Panc1 (cell line): ENCODE measurements at regions not wholly inside any gene's neighbourhood (a gene's known extent, or its start where the extent isn't known, plus 50 kb on each side); places are given as distances from the start of the nearest gene placed in this dataset.

ENCODE experiments used
- ATAC-seq: fragments of 200-7000 bp; cut with Tn5 transposase; 2 replicates; pipeline ENCODE4 v1.9.1; 2020; ENCODE audit warnings: mild to moderate bottlenecking, moderate library complexity
- BruUV-seq: library from RNA; stranded (reverse); fragments of 400-500 nt; replicated peaks from 2 replicates; lab custom pipeline; 2021; lab: Mats Ljungman, UMichigan
- CTCF ChIA-PET: fragments of 300-600 bp; sonication (Branson Sonifier 250); formaldehyde crosslinking; loops from one replicate; lab custom pipeline; 2022; ENCODE audit warnings: antibody characterized with exemption; lab: Charles Lee
- POLR2A ChIA-PET: fragments of 300-600 bp; sonication (Branson Sonifier 250); formaldehyde crosslinking; loops from one replicate; lab custom pipeline; 2022; ENCODE audit warnings: antibody characterized with exemption; lab: Charles Lee
- DNase-seq: peaks from one replicate; pipeline ENCODE4 v3.0.0-alpha.2; 2010; ENCODE audit warnings: low read depth, low spot score
- H3K27ac ChIP-seq: 2 replicates; pipeline ENCODE4 v1.5.1; 2011; ENCODE audit warnings: mild to moderate bottlenecking, low read length, inconsistent platforms
- H3K27me3 ChIP-seq: fragments of 200-500 bp; sonication (Bioruptor generic); 2 replicates; pipeline ENCODE4 v1.6.0; 2014; ENCODE audit warnings: low read length, inconsistent platforms; ENCODE audit not compliant: control insufficient read depth, insufficient read depth
- H3K36me3 ChIP-seq: fragments of 200-500 bp; sonication (Bioruptor generic); 2 replicates; pipeline ENCODE4 v1.5.1; 2014; ENCODE audit warnings: inconsistent platforms, mild to moderate bottlenecking, low read length, moderate library complexity; ENCODE audit not compliant: control insufficient read depth, insufficient read depth
- H3K4me1 ChIP-seq: 2 replicates; pipeline ENCODE4 v1.5.1; 2011; ENCODE audit warnings: inconsistent platforms, mild to moderate bottlenecking, low read length, moderate library complexity; ENCODE audit not compliant: control insufficient read depth, insufficient read depth
- H3K4me3 ChIP-seq, 2 experiments: 2 replicates each; pipeline ENCODE4 v1.5.1; 2011 to 2012; ENCODE audit warnings: low read depth in 2 of 2, low read length in 2 of 2, mild to moderate bottlenecking in 2 of 2, inconsistent platforms in 1 of 2, moderate library complexity in 1 of 2
- H3K9me3 ChIP-seq: fragments of 200-500 bp; sonication (Bioruptor generic); 2 replicates; pipeline ENCODE4 v1.5.1; 2014; ENCODE audit warnings: low read depth, mild to moderate bottlenecking, inconsistent platforms, low read length, moderate library complexity; ENCODE audit not compliant: control insufficient read depth, insufficient read depth
- POLR2AphosphoS5 ChIP-seq: IDR thresholded peaks from 2 replicates; pipeline ENCODE4 v1.6.1; 2012; ENCODE audit warnings: mild to moderate bottlenecking, low read depth, low read length, moderate library complexity
- SIN3A ChIP-seq: IDR thresholded peaks from 2 replicates; pipeline ENCODE4 v1.6.1; 2012; ENCODE audit warnings: low read depth, mild to moderate bottlenecking, low read length, moderate library complexity, borderline replicate concordance; ENCODE audit not compliant: insufficient read depth
- TCF7L2 ChIP-seq: IDR thresholded peaks from 2 replicates; pipeline ENCODE4 v1.6.1; 2011; ENCODE audit warnings: mild to moderate bottlenecking, low read depth, low read length, inconsistent platforms
- in situ Hi-C: cut with HindIII; loops from 2 replicates; pipeline ENCODE4 v1.10.0; 2016; ENCODE audit warnings: low sequenced_read_pairs, low pct_unique_long_range_greater_than_20kb
- intact Hi-C: fragments of 100-400 bp; cut with micrococcal nuclease; formaldehyde crosslinking; loops from one replicate; pipeline ENCODE4 v1.10.0; 2022; ENCODE audit not compliant: unreplicated experiment
- TF ChIP-seq, protein P1 (sequence below), 2 experiments: IDR thresholded peaks; 2 replicates each; pipeline ENCODE4 v1.6.1; 2011 to 2012; ENCODE audit warnings: low read depth in 2 of 2, control low read depth in 1 of 2, low read length in 1 of 2, mild to moderate bottlenecking in 1 of 2, moderate library complexity in 1 of 2; ENCODE audit not compliant: insufficient read depth in 1 of 2
- TF ChIP-seq, protein P2 (sequence below): fragments of 450-650 bp; IDR thresholded peaks from 2 replicates; pipeline ENCODE4 v1.5.1; 2017; ENCODE audit warnings: mild to moderate bottlenecking

DNA sequence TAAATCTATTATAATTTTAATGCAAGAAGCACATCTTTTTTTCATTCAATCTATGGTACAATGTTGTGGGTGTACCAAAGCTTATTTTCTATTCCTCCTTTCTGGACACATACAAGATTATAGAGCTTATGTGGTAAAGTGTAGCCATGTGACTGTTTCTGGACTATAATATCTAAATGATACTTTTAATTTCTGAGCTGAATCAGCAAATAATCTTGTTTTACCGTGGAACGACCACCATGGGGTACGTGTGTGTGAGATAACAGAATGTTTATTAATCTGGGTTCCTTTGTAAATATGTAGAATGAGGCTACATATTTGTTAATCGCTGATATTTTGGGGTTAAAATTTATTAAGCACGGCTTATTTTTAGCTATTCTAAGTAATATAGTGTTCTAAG lies 111.5 kb upstream of the EYS start:
- no peak for ATAC-seq
- Histone ChIP-seq H3K9me3 (no peaks in the 10 kb centered on the region), H3K4me1 (no peaks in the 10 kb centered on the region), H3K36me3 (no peaks in the 10 kb centered on the region), H3K4me3 (no peak overlapping the region), H3K27me3 (no peaks in the 10 kb centered on the region), H3K27ac (no peak overlapping the region)
- BruUV-seq, result no TSS peak
- TF ChIP-seq SIN3A, result no peak
- no peak for TF ChIP-seq TCF7L2
- TF ChIP-seq POLR2AphosphoS5, result no peak
- TF ChIP-seq, protein P1, sequence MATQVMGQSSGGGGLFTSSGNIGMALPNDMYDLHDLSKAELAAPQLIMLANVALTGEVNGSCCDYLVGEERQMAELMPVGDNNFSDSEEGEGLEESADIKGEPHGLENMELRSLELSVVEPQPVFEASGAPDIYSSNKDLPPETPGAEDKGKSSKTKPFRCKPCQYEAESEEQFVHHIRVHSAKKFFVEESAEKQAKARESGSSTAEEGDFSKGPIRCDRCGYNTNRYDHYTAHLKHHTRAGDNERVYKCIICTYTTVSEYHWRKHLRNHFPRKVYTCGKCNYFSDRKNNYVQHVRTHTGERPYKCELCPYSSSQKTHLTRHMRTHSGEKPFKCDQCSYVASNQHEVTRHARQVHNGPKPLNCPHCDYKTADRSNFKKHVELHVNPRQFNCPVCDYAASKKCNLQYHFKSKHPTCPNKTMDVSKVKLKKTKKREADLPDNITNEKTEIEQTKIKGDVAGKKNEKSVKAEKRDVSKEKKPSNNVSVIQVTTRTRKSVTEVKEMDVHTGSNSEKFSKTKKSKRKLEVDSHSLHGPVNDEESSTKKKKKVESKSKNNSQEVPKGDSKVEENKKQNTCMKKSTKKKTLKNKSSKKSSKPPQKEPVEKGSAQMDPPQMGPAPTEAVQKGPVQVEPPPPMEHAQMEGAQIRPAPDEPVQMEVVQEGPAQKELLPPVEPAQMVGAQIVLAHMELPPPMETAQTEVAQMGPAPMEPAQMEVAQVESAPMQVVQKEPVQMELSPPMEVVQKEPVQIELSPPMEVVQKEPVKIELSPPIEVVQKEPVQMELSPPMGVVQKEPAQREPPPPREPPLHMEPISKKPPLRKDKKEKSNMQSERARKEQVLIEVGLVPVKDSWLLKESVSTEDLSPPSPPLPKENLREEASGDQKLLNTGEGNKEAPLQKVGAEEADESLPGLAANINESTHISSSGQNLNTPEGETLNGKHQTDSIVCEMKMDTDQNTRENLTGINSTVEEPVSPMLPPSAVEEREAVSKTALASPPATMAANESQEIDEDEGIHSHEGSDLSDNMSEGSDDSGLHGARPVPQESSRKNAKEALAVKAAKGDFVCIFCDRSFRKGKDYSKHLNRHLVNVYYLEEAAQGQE (IDR thresholded peaks at IDR 0.05; ENCODE audit: insufficient read depth in 1 of 2, low read depth in 2 of 2, low read length in 1 of 2), result no peak
- TF ChIP-seq, protein P2, sequence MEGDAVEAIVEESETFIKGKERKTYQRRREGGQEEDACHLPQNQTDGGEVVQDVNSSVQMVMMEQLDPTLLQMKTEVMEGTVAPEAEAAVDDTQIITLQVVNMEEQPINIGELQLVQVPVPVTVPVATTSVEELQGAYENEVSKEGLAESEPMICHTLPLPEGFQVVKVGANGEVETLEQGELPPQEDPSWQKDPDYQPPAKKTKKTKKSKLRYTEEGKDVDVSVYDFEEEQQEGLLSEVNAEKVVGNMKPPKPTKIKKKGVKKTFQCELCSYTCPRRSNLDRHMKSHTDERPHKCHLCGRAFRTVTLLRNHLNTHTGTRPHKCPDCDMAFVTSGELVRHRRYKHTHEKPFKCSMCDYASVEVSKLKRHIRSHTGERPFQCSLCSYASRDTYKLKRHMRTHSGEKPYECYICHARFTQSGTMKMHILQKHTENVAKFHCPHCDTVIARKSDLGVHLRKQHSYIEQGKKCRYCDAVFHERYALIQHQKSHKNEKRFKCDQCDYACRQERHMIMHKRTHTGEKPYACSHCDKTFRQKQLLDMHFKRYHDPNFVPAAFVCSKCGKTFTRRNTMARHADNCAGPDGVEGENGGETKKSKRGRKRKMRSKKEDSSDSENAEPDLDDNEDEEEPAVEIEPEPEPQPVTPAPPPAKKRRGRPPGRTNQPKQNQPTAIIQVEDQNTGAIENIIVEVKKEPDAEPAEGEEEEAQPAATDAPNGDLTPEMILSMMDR, result no peak
- intact Hi-C loops (no loop called here), in situ Hi-C loops (no loop called here)
- DNase-seq, result no peak
- ChIA-PET POLR2A (no interaction called here), CTCF (no interaction called here)

DNA sequence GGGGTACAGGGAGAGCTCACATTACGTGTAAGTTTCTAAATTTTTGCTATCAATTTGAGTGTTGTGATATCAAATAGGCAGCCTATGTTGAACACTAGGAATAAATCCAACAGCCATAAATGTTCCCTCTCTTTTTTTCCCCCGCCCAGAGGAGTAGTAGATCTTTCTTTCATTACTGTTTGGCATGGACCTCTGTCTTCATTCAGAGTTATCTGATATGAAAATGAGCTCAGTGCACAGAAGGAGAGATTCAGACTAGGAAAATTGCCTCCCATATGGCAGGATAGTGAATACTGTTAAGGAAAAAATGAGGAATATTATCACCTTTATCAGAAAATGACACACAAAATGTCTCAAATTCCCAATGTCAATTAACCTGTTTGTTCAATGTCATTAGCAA lies 110.0 kb upstream of the EYS start:
- no peak overlapping the region for H3K4me3 ChIP-seq
- intact Hi-C loops, result no loop called here
- H3K4me1 ChIP-seq, result no peaks in the 10 kb centered on the region
- no peak for DNase-seq
- H3K27me3 ChIP-seq, result no peaks in the 10 kb centered on the region
- H3K9me3 ChIP-seq, result no peaks in the 10 kb centered on the region
- TF ChIP-seq POLR2AphosphoS5, result no peak
- TF ChIP-seq SIN3A, result no peak
- TF ChIP-seq, protein P2, result no peak
- TF ChIP-seq TCF7L2, result no peak
- TF ChIP-seq, protein P1 (IDR thresholded peaks at IDR 0.05; ENCODE audit: insufficient read depth in 1 of 2, low read depth in 2 of 2, low read length in 1 of 2), result no peak
- H3K27ac ChIP-seq, result no peak overlapping the region
- no TSS peak for BruUV-seq
- POLR2A ChIA-PET, result no interaction called here
- H3K36me3 ChIP-seq, result no peaks in the 10 kb centered on the region
- no peak for ATAC-seq
- in situ Hi-C loops, result no loop called here
- CTCF ChIA-PET, result no interaction called here
